Right lobe of liver (tissue), 4 donors: ENCODE measurements at regions not wholly inside any gene's neighbourhood (a gene's known extent, or its start where the extent isn't known, plus 50 kb on each side); places are given as distances from the start of the nearest gene placed in this dataset.

Experiments used
- CTCF ChIP-seq, 4 donors: fragments of 200-600 bp in 3 of 4; fragments of 450-650 bp in 1 of 4; IDR thresholded peaks; one replicate each; pipeline versions ENCODE4 v1.5.1 to v1.8.0; 2016 to 2022; ENCODE audit warnings: antibody characterized with exemption in 4 of 4, mild to moderate bottlenecking in 2 of 4
- POLR2A ChIP-seq: fragments of 450-650 bp; IDR thresholded peaks from one replicate; pipeline ENCODE4 v1.6.1; 2017; ENCODE audit warnings: antibody characterized with exemption, mild to moderate bottlenecking
- donor health status: DM: no; HTN: no; CAD: no.
- donor health status: DM: no; HTN: no; CAD: no.
- donor health status: DM: no; HTN: yes; CAD: no.

GRCh38 chr6:14622909-14623505 lies 505.4 kb downstream of the CD83 start:
- TF ChIP-seq CTCF (IDR thresholded peaks at IDR 0.05) = no peak
- TF ChIP-seq POLR2A = no peak
